ENCODE measurements at regions not wholly inside any gene's neighbourhood (a gene's known extent, or its start where the extent isn't known, plus 50 kb on each side); places are given as distances from the start of the nearest gene placed in this dataset.

GRCh38 chr5:131081374-131081773 is 83.7 kb downstream of the HINT1 start:
- no peak for TF ChIP-seq CTCF (conservative IDR thresholded peaks at IDR 0.05)
- TF ChIP-seq ZFX (IDR thresholded peaks at IDR 0.05): no peak
